DMS153 (cell line): ENCODE measurements at regions not wholly inside any gene's neighbourhood (a gene's known extent, or its start where the extent isn't known, plus 50 kb on each side); places are given as distances from the start of the nearest gene placed in this dataset.
"Not testable (repeated sequence)": the region's sequence is repeated elsewhere in the genome, so short reads cannot be mapped to it uniquely, and the experiment has no call there.

Experiments
- DNase-seq: peaks from one replicate; lab custom pipeline; 2025; lab: John Stamatoyannopoulos, UW

DNA sequence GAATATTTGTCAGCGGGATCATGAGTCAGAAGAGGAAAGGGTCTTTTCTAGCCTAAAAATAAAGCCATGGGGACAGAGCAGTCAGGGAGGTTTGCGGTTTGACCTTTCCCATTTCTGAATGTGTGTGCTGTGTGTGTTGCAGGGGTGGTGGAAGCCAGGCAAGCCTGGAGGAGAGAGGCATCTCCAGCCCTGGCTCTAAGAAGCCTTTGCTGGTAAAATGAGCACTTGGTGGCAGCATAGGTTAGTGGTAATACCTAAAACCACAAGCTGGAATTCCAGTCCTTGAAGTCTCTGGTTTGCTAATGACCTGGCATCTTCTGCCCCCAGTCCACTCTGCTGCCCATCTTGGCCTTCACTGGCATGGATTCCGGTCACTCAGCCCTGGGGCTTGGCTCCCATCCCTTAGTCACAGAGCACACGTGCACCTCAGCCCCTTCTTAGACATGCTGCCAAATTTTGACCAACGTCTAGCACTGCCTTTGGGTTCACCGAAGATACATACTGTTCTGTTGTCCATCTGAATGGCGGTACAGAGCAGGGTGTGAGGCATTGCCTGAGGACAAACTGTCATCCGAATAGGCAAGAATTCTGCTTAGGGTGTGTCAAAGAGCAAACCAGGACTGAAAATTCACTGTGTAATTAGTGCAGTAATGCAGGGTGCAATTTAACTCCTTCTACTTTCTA, 52.7 kb downstream of the KCNA5 start:
- DNase-seq, result no peak

DNA sequence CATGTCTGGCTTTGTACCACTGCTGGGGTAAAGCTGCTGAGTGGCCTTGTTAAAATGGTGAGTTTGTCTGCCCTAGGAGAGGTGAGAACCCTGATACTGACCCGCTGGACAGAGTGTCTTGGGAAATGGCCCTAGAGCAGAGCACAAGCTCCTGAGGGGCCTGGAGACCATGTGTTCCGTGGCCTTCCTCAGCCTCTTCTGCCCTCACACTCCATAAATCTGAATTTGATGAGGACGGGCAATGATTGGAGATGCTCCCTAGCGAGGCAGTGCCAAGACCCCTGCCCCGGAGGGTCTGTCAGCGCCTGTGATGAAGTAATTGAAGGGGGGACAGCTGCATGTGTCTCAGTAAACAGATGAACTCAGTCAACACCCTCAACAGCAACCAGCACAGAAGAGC, 54.1 kb downstream of the KCNA5 start:
- no peak for DNase-seq

DNA sequence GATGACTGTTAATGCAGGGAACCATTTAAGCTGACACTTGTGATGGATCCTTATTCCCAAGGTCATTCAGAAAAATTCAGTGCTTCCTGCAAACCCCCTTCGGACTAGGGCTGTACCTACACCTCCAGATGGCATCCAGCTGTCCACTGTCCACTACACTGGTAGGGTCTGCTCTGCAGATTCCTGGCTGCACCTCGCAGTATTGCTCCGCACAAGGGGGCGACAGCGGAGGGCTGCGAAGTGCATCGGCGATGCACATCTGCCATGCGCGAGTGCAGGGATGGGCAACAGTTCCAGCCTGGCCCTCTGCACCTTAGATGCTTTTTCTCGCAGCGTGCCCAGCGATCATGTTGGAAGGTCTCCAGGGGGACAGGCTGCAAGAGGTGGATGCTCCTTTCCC, 55.5 kb downstream of the KCNA5 start:
- no peak for DNase-seq

DNA sequence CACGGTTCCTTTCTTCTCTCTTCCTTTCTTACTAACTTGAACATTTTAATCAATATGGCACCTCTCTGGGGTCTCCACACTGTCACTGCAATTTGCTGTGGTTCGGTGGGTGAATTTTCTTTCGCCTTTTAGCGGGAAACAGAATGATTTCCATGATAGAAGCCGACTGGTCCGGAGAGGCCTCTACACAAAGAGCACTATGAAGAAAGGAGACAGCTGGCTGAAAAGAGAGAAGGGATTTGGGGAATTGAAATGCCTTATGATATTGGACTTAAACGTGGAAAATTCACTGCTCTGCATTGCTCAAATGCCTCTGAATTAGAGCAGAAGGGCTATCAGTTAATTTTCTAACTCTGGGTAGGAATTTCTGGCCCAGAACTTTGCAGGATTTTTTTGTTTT, 55.9 kb downstream of the KCNA5 start:
- no peak for DNase-seq

DNA sequence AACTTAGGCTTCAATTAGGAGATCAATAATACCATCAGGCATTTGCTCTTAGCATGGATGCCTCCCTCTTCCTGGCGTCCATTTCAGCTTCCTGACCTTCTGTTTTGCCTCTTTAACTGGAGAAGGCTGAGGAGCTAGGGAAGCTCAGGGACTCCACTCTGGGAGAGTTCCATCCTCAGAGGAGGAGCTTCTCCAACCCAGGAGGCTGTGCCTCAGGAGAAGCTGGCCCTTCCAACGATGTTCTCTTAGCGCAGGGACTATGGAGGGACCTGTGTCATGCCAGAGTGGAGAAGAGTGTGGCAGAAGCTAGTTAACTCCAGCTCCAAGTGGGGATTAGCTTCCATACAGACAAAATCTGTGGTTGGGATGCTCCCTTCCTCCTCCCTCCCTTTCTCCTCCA, 58.0 kb downstream of the KCNA5 start:
- DNase-seq, result no peak

DNA sequence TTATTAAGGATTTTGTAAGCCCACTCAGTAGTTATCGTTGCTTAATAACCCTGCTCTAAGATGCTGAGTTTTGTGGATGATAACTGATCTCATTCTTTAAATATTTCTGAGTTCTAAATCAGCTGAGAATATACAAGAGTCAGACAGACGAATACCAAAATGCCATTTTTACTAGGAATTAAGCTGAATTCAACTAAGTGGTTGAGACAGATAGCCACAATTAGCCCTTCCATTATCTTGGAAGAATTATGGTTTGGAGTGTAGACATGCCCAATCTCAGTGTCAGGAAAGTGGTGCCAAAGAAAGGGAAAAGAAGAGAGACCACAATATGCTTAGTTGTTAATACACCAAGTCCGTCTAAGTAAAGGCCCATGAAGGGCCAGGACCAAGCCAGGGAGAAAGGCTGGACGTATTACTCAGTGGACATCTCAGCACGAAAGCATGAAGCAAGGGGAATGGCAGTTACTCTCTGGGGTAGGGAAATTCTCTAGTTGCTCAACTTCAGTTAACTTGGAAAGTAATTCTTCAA, 58.6 kb downstream of the KCNA5 start:
- no peak for DNase-seq

DNA sequence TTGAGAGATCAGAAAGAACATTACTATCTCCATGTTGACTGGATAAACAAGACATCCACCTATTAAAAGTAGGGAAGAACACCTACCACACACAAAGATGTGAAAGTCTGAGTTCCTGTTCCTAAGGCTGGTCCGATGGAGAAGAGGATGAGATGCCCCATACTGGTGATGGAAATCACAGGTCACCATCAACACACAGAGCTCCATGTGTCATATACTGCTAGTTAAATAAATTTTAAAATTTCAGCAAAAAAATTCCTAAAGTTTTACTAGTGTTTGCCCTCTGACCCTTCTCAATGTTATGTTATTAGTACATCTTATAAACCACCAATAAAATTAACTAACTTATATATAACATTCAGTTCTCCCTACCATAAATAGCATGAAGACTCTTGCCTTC, 59.1 kb downstream of the KCNA5 start:
- no peak for DNase-seq

DNA sequence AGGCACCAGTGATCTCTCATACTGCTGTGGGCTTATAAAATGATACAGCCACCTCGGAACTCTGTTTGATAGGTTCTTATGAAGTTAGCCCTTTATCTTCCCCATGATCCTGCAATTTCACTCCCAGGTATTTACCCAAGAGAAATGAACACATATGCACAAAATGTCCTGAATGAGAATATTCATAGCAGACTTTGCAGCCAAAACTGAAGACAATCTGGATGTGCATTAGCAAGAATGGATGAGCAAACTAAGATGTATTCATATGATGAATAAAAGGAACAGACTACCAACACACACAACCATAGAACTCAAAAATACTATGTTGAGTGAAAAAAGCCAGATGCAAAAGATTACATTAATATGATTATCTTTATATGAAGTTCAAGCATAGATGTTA, 66.7 kb downstream of the KCNA5 start:
- no peak for DNase-seq

DNA sequence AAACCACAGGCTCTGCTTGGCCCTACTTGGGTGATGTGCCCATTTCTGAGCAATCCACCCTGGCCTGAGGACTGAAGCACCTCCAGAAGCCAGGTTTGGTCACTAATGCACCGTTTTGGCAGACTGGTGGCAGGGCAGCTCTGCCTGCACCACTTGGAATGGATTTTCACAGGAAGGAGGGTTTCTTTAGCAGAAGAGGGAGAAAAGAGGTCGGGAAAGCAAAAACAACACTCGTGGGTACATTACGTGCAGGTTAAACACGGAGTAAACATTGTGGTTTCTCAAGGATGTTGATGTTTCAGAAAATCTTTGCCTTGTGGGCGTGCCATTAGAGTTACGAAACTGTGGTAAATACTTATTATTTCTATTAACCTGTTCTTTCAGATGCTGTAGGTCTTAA, 70.8 kb downstream of the KCNA5 start:
- DNase-seq, result no peak

DNA sequence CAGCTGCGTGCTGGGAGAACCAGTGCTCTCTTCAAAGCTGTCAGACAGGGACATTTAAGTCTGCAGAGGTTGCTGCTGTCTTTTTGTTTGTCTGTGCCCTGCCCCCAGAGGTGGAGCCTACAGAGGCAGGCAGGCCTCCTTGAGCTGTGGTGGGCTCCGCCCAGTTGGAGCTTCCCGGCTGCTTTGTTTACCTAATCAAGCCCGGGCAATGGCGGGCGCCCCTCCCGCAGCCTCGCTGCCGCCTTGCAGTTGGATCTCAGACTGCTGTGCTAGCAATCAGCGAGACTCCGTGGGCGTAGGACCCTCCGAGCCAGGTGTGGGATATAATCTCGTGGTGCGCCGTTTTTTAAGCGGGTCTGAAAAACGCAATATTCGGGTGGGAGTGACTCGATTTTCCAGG, 78.1 kb downstream of the KCNA5 start:
- DNase-seq, result not testable (repeated sequence)

DNA sequence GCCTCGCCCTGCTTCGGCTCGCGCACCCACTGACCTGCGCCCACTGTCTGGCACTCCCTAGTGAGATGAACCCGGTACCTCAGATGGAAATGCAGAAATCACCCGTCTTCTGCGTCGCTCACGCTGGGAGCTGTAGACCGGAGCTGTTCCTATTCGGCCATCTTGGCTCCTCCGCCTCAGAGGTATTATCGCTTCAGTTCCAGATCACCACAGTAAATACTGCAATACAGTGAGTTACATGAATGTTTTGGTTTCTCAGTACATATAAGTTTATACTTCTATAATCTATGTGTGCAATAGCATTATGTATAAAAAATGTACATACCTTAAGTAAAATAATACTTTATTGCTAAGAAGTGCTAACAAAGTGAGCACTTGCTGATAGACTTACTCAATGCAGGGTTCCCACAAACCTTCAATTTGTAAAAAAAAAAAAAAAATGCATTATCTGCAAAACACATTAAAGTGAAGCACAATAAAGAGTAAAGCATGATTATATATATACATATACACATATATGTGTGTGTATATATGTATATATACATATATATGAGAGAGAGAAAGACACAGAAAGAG, 78.7 kb downstream of the KCNA5 start:
- not testable (repeated sequence) for DNase-seq

DNA sequence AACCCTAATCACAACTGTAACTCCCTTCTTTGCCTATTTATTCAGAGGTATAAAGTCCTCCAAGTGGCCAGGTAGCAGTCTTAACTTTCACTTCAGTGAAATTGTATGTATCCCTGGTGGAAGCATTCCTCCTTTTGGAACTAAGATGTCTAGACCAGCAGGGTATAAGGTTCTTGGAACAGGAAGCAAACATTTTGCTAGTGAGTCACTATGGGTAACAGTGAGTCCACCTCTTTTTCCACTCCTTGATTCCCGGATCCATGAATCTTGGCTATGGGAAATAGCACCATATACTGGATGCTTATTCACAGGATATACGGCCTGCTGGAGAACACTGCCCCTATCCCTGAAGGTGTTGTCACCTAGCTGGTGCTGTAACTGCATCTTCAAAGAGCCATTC, 80.2 kb downstream of the KCNA5 start:
- no peak for DNase-seq

DNA sequence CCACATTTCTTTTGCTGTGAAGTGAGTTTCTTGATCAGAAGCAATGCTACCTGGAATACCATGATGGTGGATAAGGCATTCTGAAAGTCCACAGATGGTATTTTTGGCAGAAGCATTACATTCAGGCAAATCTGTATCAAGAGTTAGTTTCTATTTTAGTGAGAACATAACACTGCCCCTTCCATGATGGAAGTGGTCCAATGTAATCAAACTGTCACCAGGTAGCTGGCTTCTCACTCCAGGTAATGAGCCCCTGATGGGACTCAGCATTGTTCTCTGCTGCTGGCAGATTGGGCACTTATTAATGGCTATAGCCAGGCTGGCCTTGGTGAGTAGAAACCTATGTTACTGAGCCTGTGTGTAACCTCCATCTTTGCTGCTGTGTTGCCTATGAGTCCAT, 80.7 kb downstream of the KCNA5 start:
- peak; percentile 29 for DNase-seq

DNA sequence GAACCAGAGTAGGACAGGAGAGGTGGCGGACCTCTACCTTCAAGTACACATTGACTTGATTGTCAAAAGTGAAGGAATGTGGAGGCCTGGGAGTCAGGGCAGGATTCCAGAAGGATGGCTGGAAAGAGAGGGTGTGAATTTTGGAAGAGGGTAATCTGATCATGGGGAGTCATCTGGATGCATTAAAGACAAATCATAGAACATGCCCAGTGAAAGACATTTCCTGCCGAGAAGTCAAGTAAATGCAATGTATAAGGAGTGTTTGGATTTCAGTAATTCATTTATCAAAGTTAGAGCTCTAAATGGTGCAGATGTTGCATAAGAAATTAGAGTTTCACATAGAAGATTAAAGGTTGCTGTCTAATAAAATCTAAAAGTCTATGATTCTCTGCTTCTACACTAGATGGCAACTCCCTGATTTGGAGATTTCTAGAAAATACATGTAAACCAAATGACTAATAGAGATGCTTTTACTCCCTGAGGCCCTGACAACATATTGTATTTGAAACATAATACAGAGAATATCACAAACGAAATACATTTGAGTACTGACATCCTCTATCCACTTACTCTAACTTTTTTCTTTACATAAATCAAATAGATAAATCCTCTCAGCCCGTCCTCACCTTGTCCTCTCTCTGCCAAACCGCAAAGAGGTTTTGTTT, 91.3 kb downstream of the KCNA5 start:
- DNase-seq, result no peak

DNA sequence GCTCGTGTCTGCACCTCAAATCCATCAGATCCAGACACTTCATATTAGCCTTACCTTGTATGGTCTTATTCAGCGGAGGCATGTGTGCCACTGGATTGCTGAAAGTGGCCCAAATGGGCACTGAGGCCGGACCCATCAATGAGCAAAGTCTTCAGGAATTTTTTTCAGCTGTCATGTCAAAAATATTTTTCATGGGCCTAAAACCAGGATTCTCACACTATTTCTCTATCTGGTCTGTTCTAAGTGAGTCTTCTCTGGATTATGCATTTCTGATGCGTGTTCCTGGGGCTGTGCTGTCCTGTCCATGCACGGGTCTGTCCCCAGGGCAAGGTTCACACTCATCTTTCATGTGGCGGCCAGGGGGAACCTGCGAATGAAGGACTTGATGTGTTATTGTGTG, 94.6 kb downstream of the KCNA5 start:
- no peak for DNase-seq

DNA sequence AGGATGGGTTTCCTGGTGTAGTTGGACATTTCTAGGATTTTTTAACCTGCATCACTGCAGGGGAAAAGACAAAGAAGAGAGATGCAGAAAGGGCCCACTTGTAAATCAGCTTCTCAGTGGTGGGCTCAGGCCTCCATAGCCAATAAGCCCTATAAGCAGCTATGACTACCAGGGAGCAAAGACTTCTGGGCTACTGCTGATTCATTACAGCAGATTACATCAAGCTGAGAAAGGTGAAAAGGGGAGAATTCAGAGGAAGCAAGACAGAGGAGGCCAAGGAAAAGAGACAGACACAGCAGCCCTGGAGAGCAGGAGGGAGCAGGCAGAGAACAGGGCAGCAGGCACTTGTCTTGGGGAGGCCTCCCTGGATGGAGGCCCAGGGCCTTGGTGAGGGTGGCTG, 95.2 kb downstream of the KCNA5 start:
- no peak for DNase-seq

DNA sequence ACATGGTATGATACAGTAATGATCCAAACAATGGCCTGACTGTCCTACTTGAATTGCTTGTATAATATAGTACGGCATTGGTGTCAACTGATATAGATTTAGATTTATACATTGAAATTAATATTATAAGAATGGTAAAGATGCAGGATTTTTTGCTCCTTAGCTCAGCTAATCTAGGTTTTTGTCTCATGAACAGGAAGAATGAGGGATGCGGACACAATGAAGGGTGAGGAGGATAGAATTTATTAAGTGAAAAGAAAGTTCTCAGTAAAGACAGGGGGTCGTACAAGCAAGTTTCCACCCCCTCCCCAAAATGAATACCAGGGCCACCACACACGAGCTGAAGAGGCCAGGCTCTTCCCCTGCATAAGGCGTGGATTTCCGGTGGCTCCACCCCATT, 96.1 kb downstream of the KCNA5 start:
- DNase-seq, result no peak

DNA sequence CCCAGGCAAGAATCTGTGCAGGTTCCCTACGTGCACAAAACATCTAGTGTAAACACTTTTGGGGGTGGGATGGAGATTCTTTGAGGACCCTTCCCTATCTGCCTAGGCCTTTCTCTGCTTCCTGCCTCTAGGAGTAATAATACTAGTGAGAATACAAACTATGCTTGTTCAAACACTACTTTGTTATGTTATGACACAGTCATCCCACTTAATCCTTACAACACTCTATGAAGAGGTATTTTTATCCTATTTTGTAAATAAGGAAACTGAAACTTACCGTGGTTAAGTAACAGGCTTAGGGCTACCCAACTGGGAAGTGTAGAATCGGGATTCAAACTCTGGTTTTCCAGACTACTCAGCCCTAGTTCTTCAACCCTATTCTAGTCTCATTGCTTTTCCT, 96.5 kb downstream of the KCNA5 start:
- DNase-seq, result no peak

DNA sequence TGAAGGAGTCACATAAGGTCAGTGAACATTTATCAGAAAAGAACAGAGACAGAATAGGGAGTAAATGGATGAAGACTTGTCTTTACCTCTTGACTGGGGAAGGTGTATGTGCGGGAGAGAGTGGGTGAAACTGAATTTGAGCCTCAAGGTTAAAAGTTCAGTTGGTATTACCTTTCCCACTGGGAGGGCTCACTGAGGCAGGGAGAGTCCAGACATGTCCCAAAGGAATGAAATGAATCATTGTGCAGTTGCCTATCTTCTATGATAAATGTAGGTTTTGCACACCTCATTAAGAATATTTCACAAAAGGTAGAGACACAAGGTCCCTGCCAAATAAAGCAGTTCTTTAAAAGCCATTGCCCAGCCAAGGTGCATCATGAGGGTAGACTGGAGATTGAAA, 105.2 kb downstream of the KCNA5 start:
- DNase-seq, result no peak

DNA sequence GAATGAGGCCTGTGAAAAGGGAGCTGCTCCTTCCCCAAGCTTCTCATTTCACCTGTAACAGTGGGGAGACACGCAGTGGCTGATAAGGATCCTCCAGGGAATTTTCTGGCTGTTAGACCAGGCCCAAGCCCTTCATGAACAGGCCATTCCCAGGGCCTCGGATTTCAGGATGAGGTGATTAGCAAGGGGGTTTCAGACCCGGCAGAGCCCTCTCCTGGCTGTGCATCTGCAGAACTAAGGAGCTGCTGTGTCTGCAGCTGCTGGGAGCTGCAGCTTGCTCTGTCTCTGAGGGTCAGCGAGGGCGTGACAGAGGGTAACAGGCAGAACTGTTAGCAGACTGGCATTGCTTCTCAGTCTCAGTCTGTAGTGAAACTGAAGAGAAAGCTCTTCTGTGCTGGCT, 110.4 kb downstream of the KCNA5 start:
- DNase-seq, result no peak

DNA sequence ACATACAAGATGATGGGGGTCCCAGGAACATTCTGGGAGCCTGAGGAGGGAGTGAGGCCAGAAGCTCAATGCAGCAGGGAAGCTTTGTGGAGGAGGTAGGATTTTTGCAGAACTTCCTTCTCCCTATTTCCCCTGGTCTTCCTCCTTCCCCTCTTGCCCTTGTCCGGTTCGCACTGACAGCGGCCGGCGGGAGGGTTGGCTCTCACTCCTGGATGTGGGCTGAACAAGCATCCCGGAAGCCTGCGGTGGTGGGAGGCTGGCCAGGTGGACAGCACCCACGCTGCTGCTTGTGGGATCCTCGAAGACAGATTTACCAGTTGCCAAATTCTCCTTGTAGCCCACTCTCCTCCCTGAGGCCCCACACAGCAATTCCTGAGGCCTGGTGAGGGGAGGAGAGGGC, 112.2 kb downstream of the KCNA5 start:
- no peak for DNase-seq

DNA sequence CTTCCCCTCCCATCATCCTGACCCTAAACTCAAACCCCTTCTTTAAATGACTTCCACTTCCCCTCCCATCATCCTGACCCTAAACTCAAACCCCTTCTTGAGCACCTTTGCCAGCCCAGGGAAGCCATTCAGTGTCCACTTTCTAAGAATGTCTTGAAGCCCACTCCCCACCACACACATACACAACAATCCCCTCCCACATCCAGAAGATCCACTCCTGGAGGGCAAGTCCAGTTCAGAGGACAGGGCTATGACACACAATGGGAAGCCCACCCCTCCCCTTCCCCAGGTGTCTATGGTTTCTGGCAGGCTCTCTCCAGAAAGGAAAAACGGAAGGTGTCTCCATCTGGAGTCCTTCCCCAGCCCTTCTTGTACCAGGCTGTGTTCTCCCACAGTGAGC, 117.1 kb downstream of the KCNA5 start:
- DNase-seq, result no peak

DNA sequence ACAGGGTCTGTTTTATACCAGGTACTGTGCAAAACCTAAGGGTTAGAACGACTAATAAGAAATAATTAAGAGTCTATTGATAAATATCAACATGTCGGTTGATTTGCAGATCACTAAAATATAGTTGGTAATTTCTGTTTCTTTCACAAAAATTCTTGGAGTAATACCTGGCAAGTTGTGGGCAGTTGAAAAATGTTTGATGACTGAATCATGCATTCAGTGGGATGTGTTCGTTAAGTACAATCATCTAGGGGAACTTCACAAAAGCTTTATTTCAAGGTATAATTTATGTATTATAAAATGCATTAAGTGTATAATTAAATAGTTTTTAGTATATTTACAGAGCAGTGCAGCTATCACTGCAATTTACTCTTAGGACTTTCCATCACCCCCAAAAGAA, 120.0 kb downstream of the KCNA5 start:
- DNase-seq, result no peak
